ENCODE measurements at regions not wholly inside any gene's neighbourhood (a gene's known extent, or its start where the extent isn't known, plus 50 kb on each side); places are given as distances from the start of the nearest gene placed in this dataset.

GRCh38 chr2:14899621-14900414 lies 267.3 kb downstream of the LRATD1 start (continued):
- TF ChIP-seq CHD7 (IDR thresholded peaks at IDR 0.05; ENCODE audit: insufficient replicate concordance, low read length): no peak
- no peak for TF ChIP-seq EGR1 (IDR thresholded peaks at IDR 0.05; ENCODE audit: borderline replicate concordance, low read depth, low read length)
- TF ChIP-seq SIRT6 (IDR thresholded peaks at IDR 0.05; ENCODE audit: low read length): no peak
- no peak for TF ChIP-seq TAF7 (optimal IDR thresholded peaks at IDR 0.05; ENCODE audit: borderline replicate concordance, low read depth, low read length)
- TF ChIP-seq MAFK (IDR thresholded peaks at IDR 0.05; ENCODE audit: low read depth, low read length): no peak
- no peak for TF ChIP-seq RNF2 (IDR thresholded peaks at IDR 0.05; ENCODE audit: borderline replicate concordance, low read depth, low read length, missing control alignments, poor library complexity, severe bottlenecking)
- TF ChIP-seq ATF3 (IDR thresholded peaks at IDR 0.05; ENCODE audit: insufficient read depth, low read depth, low read length): no peak
- no peak for TF ChIP-seq GTF2F1 (IDR thresholded peaks at IDR 0.05; ENCODE audit: borderline replicate concordance, low read depth, low read length)
- no peak for TF ChIP-seq CBX8 (IDR thresholded peaks at IDR 0.05; ENCODE audit: borderline replicate concordance, low read depth, low read length)
- no peak for TF ChIP-seq CEBPB (IDR thresholded peaks at IDR 0.05; ENCODE audit: low read depth, low read length)
